ENCODE measurements at regions not wholly inside any gene's neighbourhood (a gene's known extent, or its start where the extent isn't known, plus 50 kb on each side); places are given as distances from the start of the nearest gene placed in this dataset.

DNA sequence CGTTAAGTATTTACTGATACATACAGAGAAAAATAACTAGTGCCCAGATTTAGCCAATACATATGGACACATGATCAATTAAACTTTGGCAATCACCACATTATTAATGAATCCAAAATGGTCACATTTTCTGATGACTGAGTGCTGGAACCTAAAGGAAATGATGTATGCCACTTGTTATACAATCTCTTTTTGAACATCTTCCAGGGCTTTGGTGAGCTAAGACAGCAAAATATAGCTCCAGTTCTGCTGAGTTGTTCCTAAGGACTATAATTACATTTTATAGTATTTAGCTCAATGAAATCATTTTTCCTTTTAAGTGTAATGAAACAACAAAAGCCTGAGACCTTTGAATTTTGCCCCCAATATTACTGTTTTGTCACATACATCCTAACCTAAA is 329.1 kb upstream of the ATP2B1 start:
- TF ChIP-seq, protein P1, sequence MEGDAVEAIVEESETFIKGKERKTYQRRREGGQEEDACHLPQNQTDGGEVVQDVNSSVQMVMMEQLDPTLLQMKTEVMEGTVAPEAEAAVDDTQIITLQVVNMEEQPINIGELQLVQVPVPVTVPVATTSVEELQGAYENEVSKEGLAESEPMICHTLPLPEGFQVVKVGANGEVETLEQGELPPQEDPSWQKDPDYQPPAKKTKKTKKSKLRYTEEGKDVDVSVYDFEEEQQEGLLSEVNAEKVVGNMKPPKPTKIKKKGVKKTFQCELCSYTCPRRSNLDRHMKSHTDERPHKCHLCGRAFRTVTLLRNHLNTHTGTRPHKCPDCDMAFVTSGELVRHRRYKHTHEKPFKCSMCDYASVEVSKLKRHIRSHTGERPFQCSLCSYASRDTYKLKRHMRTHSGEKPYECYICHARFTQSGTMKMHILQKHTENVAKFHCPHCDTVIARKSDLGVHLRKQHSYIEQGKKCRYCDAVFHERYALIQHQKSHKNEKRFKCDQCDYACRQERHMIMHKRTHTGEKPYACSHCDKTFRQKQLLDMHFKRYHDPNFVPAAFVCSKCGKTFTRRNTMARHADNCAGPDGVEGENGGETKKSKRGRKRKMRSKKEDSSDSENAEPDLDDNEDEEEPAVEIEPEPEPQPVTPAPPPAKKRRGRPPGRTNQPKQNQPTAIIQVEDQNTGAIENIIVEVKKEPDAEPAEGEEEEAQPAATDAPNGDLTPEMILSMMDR (IDR thresholded peaks at IDR 0.05; ENCODE audit: low read depth, low read length): no peak
- TF ChIP-seq EZH2phosphoT487 (IDR thresholded peaks at IDR 0.05; ENCODE audit: low read depth): no peak
